Omental fat pad (tissue), 1 donor: ENCODE measurements at regions not wholly inside any gene's neighbourhood (a gene's known extent, or its start where the extent isn't known, plus 50 kb on each side); places are given as distances from the start of the nearest gene placed in this dataset.
"Not testable (repeated sequence)": the region's sequence is repeated elsewhere in the genome, so short reads cannot be mapped to it uniquely, and the experiment has no call there.

Source experiments
- ATAC-seq: fragments of 150-250 bp; one replicate; pipeline ENCODE4 v1.9.1; 2016; ENCODE audit warnings: mild to moderate bottlenecking, moderate library complexity; ENCODE audit not compliant: low FRiP score
- DNase-seq: peaks from one replicate; pipeline ENCODE4 v3.0.0-alpha.2; 2019; ENCODE audit warnings: low spot score

- peak; percentile 28 for ATAC-seq
- not testable (repeated sequence) for DNase-seq
These were observed 1674.9 kb downstream of the SPATA31A7 start for GRCh38 chr9:62864481-62865469.

DNA sequence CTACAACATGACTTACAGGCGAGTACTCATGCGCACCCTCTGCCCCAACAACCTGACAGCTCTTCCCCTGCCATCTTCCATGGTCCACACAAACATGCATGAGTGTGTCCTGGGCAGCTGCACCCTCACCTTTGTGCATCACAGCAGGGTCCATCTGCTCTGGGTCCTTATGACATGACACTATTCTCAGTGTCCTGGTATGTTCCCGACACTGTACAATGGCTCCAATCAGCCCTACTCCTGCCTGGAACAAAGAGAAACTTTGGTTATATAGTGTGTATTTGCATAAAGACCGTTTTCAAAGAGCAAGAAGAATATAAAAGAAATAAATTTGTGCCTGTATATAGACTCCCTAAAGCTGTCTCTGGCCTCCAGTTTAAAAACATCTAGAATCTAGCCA is 1679.2 kb downstream of the SPATA31A7 start:
- ATAC-seq, DNase-seq: not testable (repeated sequence)

- ATAC-seq, DNase-seq: not testable (repeated sequence)
These were observed 1681.9 kb downstream of the SPATA31A7 start for GRCh38 chr9:62871765-62872164.

DNA sequence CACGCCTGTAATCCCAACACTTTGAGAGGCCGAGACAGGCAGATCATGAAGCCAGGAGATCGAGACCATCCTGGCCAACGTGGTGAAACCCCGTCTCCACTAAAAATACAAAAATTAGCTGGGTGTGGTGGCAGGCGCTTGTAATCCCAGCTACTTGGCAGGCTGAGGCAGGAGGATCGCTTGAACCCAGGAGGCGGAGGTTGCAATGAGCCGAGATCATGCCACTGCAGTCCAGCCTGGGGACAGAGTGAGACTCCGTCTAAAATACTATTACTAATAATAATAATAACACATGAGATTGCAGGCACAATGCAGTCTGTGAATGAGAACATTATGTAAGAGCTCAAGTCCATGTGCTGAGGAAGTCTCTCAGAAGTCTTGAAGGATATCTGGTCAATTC is 1684.4 kb downstream of the SPATA31A7 start:
- not testable (repeated sequence) for ATAC-seq, DNase-seq

DNA sequence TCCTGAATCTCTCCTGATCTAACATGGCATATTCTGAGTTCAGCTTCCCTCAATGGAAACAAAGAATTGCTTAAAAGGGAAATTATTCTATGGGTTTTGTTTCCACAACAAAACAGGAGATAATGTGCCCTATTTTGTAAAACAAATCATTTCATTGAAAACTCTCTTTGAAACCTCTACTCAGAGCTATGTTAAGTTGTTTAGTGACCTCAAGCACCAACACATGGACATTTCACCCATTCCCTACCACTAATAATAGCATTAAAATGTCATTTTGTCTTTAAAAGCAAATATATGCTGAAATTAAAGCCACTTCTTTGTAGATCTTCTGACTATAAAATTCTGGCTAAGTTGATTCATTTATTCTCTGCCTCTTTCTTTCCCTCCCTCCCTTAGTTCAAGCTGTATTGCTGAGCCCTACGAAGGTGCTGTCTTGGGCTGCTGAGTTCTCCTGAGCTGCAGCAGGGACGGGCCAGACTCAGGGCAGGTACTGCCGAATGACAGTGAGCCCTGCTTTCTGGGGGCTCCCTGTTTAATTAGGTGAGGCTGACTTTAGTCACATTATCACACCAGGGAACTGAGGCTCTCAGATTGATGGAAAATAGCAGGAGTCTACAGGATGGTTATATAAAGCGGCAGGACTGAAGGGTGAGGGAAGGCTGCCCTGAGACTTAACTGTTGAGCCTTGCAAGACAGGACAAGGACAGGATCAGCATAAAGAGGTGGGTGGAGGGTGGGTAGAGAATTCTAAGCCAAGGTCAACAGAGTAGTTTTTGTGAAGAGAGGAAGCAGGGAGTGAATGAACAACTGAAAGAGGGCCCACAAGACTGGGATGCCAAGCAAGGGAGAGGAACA is 1685.1 kb downstream of the SPATA31A7 start:
- not testable (repeated sequence) for DNase-seq, ATAC-seq

DNA sequence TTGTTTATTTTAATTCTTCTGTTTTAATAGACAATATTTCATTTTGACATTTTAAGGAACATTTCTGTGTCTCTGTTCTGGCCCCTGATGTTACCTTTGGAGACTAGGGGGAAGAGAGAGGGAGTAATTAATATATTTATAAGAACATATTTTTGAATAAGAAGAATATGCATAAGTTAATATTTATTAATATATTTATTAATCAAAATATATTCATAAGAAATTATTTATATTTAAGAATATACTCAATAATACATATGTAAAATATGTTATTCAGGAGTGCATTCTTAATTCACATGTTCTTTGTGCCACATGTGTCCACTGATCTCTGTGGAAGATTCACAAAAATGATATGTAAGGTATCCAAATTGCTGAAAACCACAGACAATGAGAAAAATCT is 1687.7 kb downstream of the SPATA31A7 start:
- ATAC-seq, DNase-seq: not testable (repeated sequence)

DNA sequence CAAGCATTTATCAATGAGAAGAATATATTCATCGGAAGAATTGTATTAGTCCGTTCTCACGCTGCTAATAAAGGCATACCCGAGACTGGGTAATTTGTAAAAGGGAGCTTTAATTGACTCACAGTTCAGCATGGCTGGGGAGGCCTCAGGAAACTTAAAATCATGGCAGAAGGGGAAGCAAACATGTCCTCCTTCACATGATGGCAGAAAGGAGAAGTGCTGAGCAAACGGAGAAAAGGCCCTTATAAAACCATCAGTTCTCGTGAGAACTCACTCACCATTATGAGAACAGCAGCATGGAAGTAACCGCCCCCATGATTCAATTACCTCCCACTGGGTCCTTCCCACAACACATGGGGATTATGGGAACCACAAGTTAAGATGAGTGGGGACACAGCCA is 1688.2 kb downstream of the SPATA31A7 start:
- not testable (repeated sequence) for DNase-seq, ATAC-seq

DNA sequence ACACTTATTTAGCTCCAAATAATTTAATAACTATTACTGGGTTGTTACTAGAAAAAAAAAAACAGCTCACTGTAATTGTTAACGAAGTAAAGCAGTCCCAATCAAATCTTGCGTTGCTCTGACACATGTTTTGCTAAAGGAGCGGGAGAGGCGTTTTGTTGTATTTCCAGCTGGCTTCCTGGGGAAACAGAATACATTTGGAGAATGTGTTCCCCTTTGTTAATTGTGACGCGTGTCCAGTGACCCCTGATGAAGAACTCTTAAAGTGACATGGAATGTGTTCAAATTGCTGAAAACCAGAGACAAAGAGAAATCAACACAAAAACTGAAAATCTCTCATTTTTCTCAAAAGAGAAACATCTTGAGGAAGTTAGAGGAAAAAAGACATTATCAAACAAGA is 1690.6 kb downstream of the SPATA31A7 start:
- not testable (repeated sequence) for DNase-seq, ATAC-seq

DNA sequence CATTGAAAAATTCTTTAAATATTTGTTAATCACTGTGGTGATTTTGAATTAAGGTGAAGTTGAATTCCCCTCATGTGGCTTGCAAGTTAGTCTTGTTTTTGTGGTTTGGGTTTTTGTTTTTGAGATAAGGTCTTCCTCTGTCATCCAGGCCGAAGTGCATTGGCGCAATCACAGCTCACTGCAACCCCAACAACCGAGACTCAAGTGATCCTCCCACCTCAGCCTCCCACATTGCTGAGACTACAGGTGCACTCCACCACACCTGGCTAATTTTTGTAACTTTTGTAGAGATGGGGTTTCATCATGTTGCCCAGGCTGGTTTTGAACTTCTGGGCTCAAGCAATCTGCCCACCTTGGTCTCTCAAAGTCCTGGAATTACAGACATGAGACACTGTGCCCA is 1691.1 kb downstream of the SPATA31A7 start:
- not testable (repeated sequence) for DNase-seq, ATAC-seq

DNA sequence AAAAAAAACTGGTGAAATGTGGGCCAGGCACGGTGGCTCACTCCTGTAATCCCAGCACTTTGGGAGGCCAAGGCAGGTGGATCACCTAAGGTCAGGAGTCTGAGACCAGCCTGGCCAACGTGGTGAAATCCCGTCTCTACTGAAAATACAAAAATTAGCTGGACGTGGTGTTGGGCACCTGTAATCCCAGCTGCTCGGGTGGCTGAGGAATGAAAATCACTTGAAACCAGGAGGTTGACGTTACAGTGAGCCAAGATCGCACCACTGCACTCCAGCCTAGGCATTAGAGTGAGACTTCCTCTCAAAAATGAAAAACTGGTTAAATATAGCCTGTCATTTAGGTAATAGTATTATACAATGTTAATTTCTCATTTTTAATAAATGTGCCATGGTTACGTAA is 1692.0 kb downstream of the SPATA31A7 start:
- DNase-seq, ATAC-seq: not testable (repeated sequence)

DNA sequence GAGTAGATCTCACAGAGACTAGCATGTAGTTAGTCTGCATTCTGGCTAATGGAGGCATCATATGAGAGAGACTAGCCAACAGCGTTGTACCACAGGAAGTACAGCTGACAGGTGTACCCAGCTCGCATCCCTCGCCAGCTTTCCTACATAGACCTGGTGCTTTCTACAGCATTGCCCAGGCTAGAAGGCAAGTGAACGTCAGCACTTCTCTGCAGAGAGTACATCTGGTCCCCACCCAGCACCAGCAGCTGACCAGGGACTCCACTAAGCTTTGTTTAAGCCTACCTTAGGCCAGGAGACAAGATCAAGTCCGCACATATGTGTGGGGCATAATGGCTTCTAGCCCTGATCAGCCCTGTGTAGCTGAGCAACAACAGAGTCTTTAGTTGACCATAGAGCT is 1692.9 kb downstream of the SPATA31A7 start:
- not testable (repeated sequence) for ATAC-seq, DNase-seq

GRCh38 chr9:62896692-62897091 is 1706.9 kb downstream of the SPATA31A7 start:
- DNase-seq, ATAC-seq: not testable (repeated sequence)

DNA sequence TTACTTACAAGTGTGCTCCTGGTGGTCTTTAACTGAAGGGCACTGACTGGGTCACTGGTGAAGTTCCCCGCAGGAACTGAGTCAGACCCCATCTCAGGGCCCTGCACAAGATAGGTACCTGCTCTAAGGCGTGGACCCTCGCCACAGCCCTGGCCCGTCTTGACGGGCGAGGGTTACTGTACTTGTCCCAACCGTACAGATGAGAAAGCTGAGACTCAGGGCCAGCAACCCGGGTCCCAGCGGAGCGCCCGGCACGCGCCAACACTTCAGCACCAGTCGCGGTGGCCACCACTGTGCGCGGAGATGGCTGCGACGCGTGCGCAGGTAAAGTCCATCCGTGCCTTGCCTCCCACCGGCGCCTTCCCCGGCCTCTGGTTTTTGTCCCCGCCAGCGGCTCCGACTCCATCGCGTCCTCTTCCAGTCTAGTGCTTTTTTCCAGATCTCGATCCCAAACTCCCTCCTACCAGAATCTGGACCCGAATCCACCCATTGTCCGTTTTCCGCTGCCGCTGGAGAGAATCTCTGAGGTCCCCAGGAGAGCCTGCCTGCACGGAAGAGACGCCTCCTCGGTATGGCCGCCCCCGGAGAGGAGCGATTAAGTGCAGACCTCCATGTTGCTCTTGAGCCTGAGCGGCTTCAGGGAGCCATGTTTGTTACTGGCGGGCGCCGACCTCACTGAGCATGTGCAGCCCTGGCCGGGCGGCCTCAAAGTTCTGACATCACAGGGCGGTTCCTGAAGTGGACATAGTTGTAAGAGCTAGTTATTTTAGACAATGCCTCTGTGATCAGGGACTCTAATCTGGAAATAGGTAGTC is 1707.8 kb downstream of the SPATA31A7 start:
- not testable (repeated sequence) for ATAC-seq, DNase-seq

- ATAC-seq, DNase-seq: not testable (repeated sequence)
These were observed 1709.8 kb downstream of the SPATA31A7 start for GRCh38 chr9:62899666-62900065.

DNA sequence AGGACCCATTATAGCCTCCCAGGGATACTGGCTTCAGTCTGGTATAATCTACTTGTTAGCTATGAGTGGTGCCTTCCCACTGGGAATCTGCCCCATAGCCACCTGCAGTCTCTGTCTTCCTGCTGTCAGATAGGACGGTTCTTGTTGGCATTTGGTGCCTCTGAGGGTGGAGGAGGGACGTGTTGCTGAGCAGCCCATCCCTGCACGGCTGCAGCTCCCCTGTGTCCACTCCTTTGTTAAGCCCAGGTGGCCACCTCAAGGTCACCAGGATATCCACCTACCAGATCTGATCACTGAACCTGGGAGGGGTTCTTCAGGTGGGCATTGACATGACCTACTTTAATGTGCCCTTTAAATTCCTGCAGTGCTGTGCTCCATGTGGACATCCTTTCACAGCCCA is 1714.2 kb downstream of the SPATA31A7 start:
- not testable (repeated sequence) for DNase-seq, ATAC-seq

DNA sequence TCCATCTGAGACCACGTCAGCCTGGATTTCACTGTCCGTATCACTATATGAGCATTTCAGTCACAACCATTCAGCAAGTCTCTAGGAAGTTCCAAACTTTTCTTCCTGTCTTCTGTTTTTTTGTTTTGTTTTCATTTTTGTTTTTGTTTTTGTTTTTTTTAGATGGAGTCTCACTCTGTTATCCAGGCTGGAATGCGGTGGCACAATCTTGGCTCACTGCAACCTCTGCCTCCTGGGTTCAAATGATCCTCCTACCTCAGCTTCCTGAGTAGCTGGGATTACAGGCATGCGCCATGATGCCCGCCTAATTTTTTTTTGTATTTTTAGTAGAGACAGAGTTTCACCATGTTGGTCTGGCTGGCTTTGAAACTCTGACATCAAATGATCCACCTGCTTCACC is 1715.9 kb downstream of the SPATA31A7 start:
- not testable (repeated sequence) for ATAC-seq, DNase-seq

- DNase-seq, ATAC-seq: not testable (repeated sequence)
These were observed 1718.0 kb downstream of the SPATA31A7 start for GRCh38 chr9:62907866-62908265.

DNA sequence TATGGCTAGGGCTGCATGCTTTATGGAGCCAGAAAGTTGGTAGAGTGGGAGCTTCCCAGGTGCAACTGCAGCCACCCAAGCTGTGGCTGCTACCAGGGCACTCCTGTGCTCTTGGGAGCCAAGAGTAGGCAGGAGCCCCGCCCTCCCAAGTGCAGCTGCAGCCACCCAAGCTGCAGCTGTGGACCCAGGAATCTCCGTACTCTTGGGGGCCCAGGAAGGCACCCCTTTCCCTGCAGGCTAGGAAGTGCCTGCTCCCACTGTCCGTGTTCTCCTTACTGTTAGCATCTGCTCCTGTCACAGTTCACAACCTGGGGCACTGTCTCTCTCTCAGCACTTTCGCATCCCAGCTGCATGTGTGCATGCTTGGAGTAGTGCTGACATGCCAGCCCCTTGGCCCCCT is 1718.4 kb downstream of the SPATA31A7 start:
- not testable (repeated sequence) for DNase-seq, ATAC-seq

DNA sequence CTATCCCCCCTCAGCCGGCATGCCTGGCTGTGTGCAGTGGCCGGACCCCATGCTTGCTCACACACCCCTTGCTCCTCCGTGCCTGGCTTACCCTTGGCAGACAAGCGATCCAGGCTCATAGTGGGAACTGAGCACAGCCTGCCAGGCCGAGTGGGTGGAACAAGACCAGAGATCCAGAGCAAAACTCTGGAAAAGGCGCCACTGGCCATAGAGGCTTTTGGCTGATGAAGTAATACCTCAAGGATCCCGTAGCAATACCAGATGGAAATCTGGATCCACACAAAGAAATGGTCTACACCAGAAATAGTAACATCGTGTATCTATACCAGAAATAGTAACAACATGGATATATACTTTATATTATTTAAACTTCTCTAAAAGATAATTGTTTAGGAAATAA is 1719.6 kb downstream of the SPATA31A7 start:
- ATAC-seq, DNase-seq: not testable (repeated sequence)
